ENCODE measurements at regions not wholly inside any gene's neighbourhood (a gene's known extent, or its start where the extent isn't known, plus 50 kb on each side); places are given as distances from the start of the nearest gene placed in this dataset.

DNA sequence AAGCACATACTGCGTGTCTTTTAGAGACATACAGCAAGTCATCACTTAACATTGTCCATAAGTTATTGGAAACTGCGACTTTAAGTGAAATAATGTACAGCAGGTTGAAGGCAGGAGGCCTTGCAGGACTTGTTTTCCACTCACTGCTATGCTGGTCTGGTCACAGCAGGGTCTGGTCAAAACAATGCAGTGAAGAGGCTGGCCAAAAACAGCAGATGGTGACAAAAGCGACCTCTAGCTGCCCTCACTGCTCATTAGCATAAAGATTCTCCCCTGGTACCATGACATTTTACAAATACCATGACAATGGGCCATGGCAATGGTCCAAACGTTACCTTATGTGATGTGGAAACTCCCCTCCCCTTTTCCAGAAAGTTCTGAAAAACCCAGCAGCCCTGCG is 1283.6 kb downstream of the FSTL5 start:
- Histone ChIP-seq H3K9ac (ENCODE audit: insufficient read depth, low read depth, low read length) (no peak overlapping the region), H3K4me2 (ENCODE audit: low read depth, low read length) (no peak overlapping the region), H3K36me3 (replicated peaks in 1 of 2; ENCODE audit: control insufficient read depth in 1 of 2, insufficient read depth in 2 of 2, low read length in 2 of 2) (no peaks in the 10 kb centered on the region), H3K27ac (ENCODE audit: extremely low read length, insufficient read depth, low read length) (no peak overlapping the region), H3K79me2 (ENCODE audit: insufficient read depth, low read length) (no peaks in the 10 kb centered on the region), H2AFZ (ENCODE audit: low read length) (no peak overlapping the region), H3K4me1 (ENCODE audit: insufficient read depth, low read length) (no peaks in the 10 kb centered on the region), H3K4me3 (replicated peaks in 1 of 3; ENCODE audit: insufficient read depth in 1 of 3, low read depth in 2 of 3, low read length in 3 of 3) (no peak overlapping the region), H3K9me3 (ENCODE audit: low read length) (no peaks in the 10 kb centered on the region), H3K27me3 (ENCODE audit: control insufficient read depth in 1 of 2, insufficient read depth in 2 of 2, low read length in 2 of 2) (no peaks in the 10 kb centered on the region), H4K20me1 (ENCODE audit: insufficient read depth, low read length) (no peaks in the 10 kb centered on the region)
- DNase-seq (ENCODE audit: low spot score): no peak
- no peak for ATAC-seq
- in situ Hi-C loops (cut with HindIII; ENCODE audit: extremely low pct_ligation_motif_present, low pct_unique_long_range_greater_than_20kb) (no loop called here), intact Hi-C loops (cut with micrococcal nuclease; ENCODE audit: unreplicated experiment) (no loop called here)
- no peak for FAIRE-seq
- ChIA-PET CTCF (ENCODE audit: low intra/inter-chr PET ratio, low total read pairs) (no interaction called here), POLR2A (no interaction called here)
- 3% methylated on average over 5 of the region's 5 CpGs for WGBS (ENCODE audit: low lambda C conversion rate)
- TF ChIP-seq, protein P1, sequence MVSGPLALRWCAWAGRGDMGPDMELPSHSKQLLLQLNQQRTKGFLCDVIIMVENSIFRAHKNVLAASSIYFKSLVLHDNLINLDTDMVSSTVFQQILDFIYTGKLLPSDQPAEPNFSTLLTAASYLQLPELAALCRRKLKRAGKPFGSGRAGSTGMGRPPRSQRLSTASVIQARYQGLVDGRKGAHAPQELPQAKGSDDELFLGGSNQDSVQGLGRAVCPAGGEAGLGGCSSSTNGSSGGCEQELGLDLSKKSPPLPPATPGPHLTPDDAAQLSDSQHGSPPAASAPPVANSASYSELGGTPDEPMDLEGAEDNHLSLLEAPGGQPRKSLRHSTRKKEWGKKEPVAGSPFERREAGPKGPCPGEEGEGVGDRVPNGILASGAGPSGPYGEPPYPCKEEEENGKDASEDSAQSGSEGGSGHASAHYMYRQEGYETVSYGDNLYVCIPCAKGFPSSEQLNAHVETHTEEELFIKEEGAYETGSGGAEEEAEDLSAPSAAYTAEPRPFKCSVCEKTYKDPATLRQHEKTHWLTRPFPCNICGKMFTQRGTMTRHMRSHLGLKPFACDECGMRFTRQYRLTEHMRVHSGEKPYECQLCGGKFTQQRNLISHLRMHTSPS (CRISPR knock-in tag; IDR thresholded peaks at IDR 0.05; ENCODE audit: low read depth): no peak
- no peak for TF ChIP-seq TCF12 (IDR thresholded peaks at IDR 0.05)
- no peak for TF ChIP-seq TCF12 (CRISPR knock-in tag; IDR thresholded peaks at IDR 0.05)
- no peak for TF ChIP-seq ZNF136 (CRISPR knock-in tag; IDR thresholded peaks at IDR 0.05; ENCODE audit: low read depth)
- TF ChIP-seq, protein P2, sequence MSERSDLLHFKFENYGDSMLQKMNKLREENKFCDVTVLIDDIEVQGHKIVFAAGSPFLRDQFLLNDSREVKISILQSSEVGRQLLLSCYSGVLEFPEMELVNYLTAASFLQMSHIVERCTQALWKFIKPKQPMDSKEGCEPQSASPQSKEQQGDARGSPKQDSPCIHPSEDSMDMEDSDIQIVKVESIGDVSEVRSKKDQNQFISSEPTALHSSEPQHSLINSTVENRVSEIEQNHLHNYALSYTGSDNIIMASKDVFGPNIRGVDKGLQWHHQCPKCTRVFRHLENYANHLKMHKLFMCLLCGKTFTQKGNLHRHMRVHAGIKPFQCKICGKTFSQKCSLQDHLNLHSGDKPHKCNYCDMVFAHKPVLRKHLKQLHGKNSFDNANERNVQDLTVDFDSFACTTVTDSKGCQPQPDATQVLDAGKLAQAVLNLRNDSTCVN (CRISPR knock-in tag; IDR thresholded peaks at IDR 0.05; ENCODE audit: borderline replicate concordance): no peak
- TF ChIP-seq ZNF20 (CRISPR knock-in tag; IDR thresholded peaks at IDR 0.05): no peak
- TF ChIP-seq, protein P3, sequence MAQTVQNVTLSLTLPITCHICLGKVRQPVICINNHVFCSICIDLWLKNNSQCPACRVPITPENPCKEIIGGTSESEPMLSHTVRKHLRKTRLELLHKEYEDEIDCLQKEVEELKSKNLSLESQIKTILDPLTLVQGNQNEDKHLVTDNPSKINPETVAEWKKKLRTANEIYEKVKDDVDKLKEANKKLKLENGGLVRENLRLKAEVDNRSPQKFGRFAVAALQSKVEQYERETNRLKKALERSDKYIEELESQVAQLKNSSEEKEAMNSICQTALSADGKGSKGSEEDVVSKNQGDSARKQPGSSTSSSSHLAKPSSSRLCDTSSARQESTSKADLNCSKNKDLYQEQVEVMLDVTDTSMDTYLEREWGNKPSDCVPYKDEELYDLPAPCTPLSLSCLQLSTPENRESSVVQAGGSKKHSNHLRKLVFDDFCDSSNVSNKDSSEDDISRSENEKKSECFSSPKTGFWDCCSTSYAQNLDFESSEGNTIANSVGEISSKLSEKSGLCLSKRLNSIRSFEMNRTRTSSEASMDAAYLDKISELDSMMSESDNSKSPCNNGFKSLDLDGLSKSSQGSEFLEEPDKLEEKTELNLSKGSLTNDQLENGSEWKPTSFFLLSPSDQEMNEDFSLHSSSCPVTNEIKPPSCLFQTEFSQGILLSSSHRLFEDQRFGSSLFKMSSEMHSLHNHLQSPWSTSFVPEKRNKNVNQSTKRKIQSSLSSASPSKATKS (CRISPR knock-in tag; IDR thresholded peaks at IDR 0.05): no peak
- no peak for TF ChIP-seq RBM22 (optimal IDR thresholded peaks at IDR 0.05; ENCODE audit: low read length)
- TF ChIP-seq ZNF24 (IDR thresholded peaks at IDR 0.05): no peak
- no TSS peak for BruUV-seq (replicated peaks)
